SK-N-SH treated with all-trans-retinoic acid at 6 μM for 48 hours (cell line): ENCODE measurements at regions not wholly inside any gene's neighbourhood (a gene's known extent, or its start where the extent isn't known, plus 50 kb on each side); places are given as distances from the start of the nearest gene placed in this dataset.

Experiments
- ARNTL ChIP-seq: fragments of 450-650 bp; formaldehyde crosslinking; IDR thresholded peaks from 2 replicates; pipeline ENCODE4 v1.5.0; 2020; ENCODE audit warnings: low read depth, mild to moderate bottlenecking, moderate library complexity, borderline replicate concordance
- BACH2 ChIP-seq: fragments of 250-450 bp; sonication (Bioruptor Pico); IDR thresholded peaks from 2 replicates; pipeline ENCODE4 v1.9.0; 2021; ENCODE audit warnings: mild to moderate bottlenecking, borderline replicate concordance
- CSDC2 ChIP-seq: fragments of 250-450 bp; sonication (Bioruptor Pico); IDR thresholded peaks from 2 replicates; pipeline ENCODE4 v1.5.0; 2020; ENCODE audit warnings: mild to moderate bottlenecking, moderate library complexity
- GLIS3 ChIP-seq: fragments of 250-450 bp; sonication (Bioruptor Pico); IDR thresholded peaks from 2 replicates; pipeline ENCODE4 v1.5.0; 2020; ENCODE audit warnings: mild to moderate bottlenecking, moderate library complexity
- OSR1 ChIP-seq: fragments of 250-450 bp; sonication (Bioruptor Pico); IDR thresholded peaks from 2 replicates; pipeline ENCODE4 v1.8.0; 2022; ENCODE audit warnings: moderate library complexity, mild to moderate bottlenecking, inconsistent platforms
- RARB ChIP-seq: fragments of 250-450 bp; sonication (Bioruptor Pico); IDR thresholded peaks from 2 replicates; pipeline ENCODE4 v1.8.0; 2021; ENCODE audit warnings: mild to moderate bottlenecking, moderate library complexity
- TOX ChIP-seq: fragments of 250-450 bp; sonication (Bioruptor Pico); IDR thresholded peaks from 2 replicates; pipeline ENCODE4 v1.8.0; 2021; ENCODE audit warnings: mild to moderate bottlenecking, moderate library complexity, borderline replicate concordance
- ZFP30 ChIP-seq: fragments of 450-650 bp; formaldehyde crosslinking; IDR thresholded peaks from 2 replicates; pipeline ENCODE4 v1.5.0; 2022; ENCODE audit warnings: mild to moderate bottlenecking, moderate library complexity
- ZNF70 ChIP-seq: fragments of 450-650 bp; formaldehyde crosslinking; IDR thresholded peaks from 2 replicates; pipeline ENCODE4 v1.5.0; 2020; ENCODE audit warnings: mild to moderate bottlenecking, moderate library complexity
- ZNF8 ChIP-seq: fragments of 450-650 bp; formaldehyde crosslinking; IDR thresholded peaks from 2 replicates; pipeline ENCODE4 v1.5.0; 2020; ENCODE audit warnings: mild to moderate bottlenecking, moderate library complexity
- TF ChIP-seq, protein P1 (sequence below): fragments of 250-450 bp; sonication (Bioruptor Pico); IDR thresholded peaks from 2 replicates; pipeline ENCODE4 v1.5.1; 2020; ENCODE audit warnings: low read depth, mild to moderate bottlenecking, moderate library complexity
- TF ChIP-seq, protein P2 (sequence below): fragments of 250-450 bp; sonication (Bioruptor Pico); IDR thresholded peaks from 2 replicates; pipeline ENCODE4 v1.8.0; 2020; ENCODE audit warnings: mild to moderate bottlenecking, moderate library complexity, borderline replicate concordance
- TF ChIP-seq, protein P3 (sequence below): fragments of 250-450 bp; sonication (Bioruptor Pico); IDR thresholded peaks from 2 replicates; pipeline ENCODE4 v1.5.0; 2020; ENCODE audit warnings: mild to moderate bottlenecking, moderate library complexity

DNA sequence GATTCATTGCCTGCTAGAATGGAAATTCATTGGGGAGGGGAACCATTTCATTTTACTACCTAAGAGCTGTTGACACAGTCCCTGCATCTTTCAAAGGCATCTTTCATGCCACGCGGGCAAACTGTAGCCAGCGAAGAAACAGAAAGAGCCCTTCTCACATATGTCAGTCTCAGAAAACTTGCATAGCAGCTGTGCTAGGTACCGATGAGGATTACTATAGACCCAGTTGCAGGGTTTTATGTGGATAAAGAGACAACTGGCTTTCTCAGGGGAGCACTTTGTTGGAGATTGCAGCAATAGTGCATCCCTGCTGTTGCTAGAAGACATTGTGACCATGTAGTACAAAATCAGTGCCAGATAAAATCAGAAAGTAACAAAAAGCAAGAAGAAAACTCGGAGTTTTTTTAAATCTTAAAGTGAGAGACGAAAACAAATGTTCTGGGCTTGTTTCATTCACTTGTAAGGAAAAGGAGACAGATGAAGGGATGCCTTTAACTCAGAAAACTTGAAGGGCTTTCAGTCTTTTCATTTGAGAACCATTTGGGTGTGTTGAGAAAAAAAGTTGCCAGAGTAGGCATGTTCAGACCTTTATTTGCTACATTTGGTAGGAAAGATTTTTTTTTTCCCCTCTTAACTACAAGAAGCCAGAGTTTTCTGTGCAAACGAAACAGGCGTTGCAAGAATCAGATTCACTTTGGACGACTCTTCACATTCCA lies 804.1 kb downstream of the USP25 start:
- TF ChIP-seq OSR1 (CRISPR knock-in tag) (no peak), CSDC2 (CRISPR knock-in tag) (no peak), TOX (no peak), GLIS3 (CRISPR knock-in tag) (no peak), ZNF70 (CRISPR knock-in tag) (no peak), ZFP30 (CRISPR knock-in tag) (no peak), RARB (CRISPR knock-in tag) (no peak), ZNF8 (CRISPR knock-in tag) (no peak), ARNTL (CRISPR knock-in tag) (no peak), BACH2 (CRISPR knock-in tag) (no peak)
- TF ChIP-seq, protein P1, sequence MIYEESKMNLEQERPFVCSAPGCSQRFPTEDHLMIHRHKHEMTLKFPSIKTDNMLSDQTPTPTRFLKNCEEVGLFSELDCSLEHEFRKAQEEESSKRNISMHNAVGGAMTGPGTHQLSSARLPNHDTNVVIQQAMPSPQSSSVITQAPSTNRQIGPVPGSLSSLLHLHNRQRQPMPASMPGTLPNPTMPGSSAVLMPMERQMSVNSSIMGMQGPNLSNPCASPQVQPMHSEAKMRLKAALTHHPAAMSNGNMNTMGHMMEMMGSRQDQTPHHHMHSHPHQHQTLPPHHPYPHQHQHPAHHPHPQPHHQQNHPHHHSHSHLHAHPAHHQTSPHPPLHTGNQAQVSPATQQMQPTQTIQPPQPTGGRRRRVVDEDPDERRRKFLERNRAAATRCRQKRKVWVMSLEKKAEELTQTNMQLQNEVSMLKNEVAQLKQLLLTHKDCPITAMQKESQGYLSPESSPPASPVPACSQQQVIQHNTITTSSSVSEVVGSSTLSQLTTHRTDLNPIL (CRISPR knock-in tag), result no peak
- TF ChIP-seq, protein P2, sequence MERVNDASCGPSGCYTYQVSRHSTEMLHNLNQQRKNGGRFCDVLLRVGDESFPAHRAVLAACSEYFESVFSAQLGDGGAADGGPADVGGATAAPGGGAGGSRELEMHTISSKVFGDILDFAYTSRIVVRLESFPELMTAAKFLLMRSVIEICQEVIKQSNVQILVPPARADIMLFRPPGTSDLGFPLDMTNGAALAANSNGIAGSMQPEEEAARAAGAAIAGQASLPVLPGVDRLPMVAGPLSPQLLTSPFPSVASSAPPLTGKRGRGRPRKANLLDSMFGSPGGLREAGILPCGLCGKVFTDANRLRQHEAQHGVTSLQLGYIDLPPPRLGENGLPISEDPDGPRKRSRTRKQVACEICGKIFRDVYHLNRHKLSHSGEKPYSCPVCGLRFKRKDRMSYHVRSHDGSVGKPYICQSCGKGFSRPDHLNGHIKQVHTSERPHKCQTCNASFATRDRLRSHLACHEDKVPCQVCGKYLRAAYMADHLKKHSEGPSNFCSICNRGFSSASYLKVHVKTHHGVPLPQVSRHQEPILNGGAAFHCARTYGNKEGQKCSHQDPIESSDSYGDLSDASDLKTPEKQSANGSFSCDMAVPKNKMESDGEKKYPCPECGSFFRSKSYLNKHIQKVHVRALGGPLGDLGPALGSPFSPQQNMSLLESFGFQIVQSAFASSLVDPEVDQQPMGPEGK (CRISPR knock-in tag), result no peak
- TF ChIP-seq, protein P3, sequence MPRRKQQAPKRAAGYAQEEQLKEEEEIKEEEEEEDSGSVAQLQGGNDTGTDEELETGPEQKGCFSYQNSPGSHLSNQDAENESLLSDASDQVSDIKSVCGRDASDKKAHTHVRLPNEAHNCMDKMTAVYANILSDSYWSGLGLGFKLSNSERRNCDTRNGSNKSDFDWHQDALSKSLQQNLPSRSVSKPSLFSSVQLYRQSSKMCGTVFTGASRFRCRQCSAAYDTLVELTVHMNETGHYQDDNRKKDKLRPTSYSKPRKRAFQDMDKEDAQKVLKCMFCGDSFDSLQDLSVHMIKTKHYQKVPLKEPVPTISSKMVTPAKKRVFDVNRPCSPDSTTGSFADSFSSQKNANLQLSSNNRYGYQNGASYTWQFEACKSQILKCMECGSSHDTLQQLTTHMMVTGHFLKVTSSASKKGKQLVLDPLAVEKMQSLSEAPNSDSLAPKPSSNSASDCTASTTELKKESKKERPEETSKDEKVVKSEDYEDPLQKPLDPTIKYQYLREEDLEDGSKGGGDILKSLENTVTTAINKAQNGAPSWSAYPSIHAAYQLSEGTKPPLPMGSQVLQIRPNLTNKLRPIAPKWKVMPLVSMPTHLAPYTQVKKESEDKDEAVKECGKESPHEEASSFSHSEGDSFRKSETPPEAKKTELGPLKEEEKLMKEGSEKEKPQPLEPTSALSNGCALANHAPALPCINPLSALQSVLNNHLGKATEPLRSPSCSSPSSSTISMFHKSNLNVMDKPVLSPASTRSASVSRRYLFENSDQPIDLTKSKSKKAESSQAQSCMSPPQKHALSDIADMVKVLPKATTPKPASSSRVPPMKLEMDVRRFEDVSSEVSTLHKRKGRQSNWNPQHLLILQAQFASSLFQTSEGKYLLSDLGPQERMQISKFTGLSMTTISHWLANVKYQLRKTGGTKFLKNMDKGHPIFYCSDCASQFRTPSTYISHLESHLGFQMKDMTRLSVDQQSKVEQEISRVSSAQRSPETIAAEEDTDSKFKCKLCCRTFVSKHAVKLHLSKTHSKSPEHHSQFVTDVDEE, result no peak
